ENCODE measurements at regions not wholly inside any gene's neighbourhood (a gene's known extent, or its start where the extent isn't known, plus 50 kb on each side); places are given as distances from the start of the nearest gene placed in this dataset.

DNA sequence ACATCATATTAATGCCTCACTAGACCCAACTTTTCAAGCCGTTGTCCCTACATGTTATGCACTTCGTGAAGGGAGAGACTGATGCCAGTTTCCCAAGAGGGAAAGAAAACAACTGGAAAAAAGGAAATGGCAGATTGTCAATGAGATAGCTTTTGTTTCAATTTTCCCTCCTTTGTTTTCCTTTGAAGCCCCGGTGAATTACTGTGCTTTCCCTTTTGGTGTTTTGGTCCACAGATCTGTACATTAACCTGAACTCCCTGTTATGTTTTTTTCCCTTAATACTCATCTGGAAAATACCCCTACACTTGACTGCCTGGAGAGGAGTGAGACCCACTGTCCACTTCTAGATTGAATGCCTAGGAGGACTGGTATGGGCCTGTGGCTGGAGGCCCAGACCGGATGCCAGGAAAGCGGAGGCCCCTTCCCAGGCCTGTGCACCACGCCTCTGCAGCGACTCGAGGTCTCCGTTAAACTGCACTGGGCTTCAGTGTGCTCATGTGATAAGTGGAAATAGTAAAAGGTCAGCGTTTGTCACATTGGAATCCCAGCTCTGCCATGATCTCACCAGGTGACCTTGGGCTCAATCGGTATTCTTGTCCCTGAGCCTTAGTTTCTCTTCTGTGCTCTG lies 106.4 kb downstream of the GATA6 start:
- TF ChIP-seq, protein P1, sequence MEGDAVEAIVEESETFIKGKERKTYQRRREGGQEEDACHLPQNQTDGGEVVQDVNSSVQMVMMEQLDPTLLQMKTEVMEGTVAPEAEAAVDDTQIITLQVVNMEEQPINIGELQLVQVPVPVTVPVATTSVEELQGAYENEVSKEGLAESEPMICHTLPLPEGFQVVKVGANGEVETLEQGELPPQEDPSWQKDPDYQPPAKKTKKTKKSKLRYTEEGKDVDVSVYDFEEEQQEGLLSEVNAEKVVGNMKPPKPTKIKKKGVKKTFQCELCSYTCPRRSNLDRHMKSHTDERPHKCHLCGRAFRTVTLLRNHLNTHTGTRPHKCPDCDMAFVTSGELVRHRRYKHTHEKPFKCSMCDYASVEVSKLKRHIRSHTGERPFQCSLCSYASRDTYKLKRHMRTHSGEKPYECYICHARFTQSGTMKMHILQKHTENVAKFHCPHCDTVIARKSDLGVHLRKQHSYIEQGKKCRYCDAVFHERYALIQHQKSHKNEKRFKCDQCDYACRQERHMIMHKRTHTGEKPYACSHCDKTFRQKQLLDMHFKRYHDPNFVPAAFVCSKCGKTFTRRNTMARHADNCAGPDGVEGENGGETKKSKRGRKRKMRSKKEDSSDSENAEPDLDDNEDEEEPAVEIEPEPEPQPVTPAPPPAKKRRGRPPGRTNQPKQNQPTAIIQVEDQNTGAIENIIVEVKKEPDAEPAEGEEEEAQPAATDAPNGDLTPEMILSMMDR (IDR thresholded peaks at IDR 0.05), result no peak
- TF ChIP-seq POLR2A (IDR thresholded peaks at IDR 0.05), result no peak

Measured in uterus (tissue), 2 donors.